ENCODE measurements at regions not wholly inside any gene's neighbourhood (a gene's known extent, or its start where the extent isn't known, plus 50 kb on each side); places are given as distances from the start of the nearest gene placed in this dataset.

- DNase-seq (ENCODE audit: low read depth in 2 of 2): no peak
Observed at GRCh38 chr2:220107380-220107791, 480.0 kb downstream of the SLC4A3 start.

- no peak for DNase-seq (ENCODE audit: low read depth in 2 of 2)
Observed at GRCh38 chr2:220114443-220114842, 487.0 kb downstream of the SLC4A3 start.

- no peak for DNase-seq (ENCODE audit: low read depth in 2 of 2)
Observed at GRCh38 chr2:220117025-220117424, 489.6 kb downstream of the SLC4A3 start.

- no peak for DNase-seq (ENCODE audit: low read depth in 2 of 2)
Observed at GRCh38 chr2:220120041-220120440, 492.6 kb downstream of the SLC4A3 start.

GRCh38 chr2:220123751-220124150 lies 496.3 kb downstream of the SLC4A3 start:
- DNase-seq (ENCODE audit: low read depth in 2 of 2): no peak

GRCh38 chr2:220125551-220125950 lies 498.1 kb downstream of the SLC4A3 start:
- DNase-seq (ENCODE audit: low read depth in 2 of 2): no peak

GRCh38 chr2:220127311-220127710 lies 499.9 kb downstream of the SLC4A3 start:
- DNase-seq (ENCODE audit: low read depth in 2 of 2): no peak

- DNase-seq (ENCODE audit: low read depth in 2 of 2): no peak
Observed at GRCh38 chr2:220127876-220128275, 500.4 kb downstream of the SLC4A3 start.

- DNase-seq (ENCODE audit: low read depth in 2 of 2): no peak
Observed at GRCh38 chr2:220129391-220129790, 502.0 kb downstream of the SLC4A3 start.

GRCh38 chr2:220134756-220135534 lies 507.5 kb downstream of the SLC4A3 start:
- no peak for DNase-seq (ENCODE audit: low read depth in 2 of 2)

GRCh38 chr2:220143336-220143735 lies 515.9 kb downstream of the SLC4A3 start:
- peak; percentile 42 to 52 for DNase-seq (ENCODE audit: low read depth in 2 of 2)

GRCh38 chr2:220144411-220144810 lies 517.0 kb downstream of the SLC4A3 start:
- DNase-seq (ENCODE audit: low read depth in 2 of 2): no peak

- peak in 1 of 2 experiments; percentile 15 for DNase-seq (ENCODE audit: low read depth in 2 of 2)
Observed at GRCh38 chr2:220147161-220148038, 520.0 kb downstream of the SLC4A3 start.

GRCh38 chr2:220148471-220149248 lies 521.2 kb downstream of the SLC4A3 start:
- DNase-seq (ENCODE audit: low read depth in 2 of 2): no peak

- DNase-seq (ENCODE audit: low read depth in 2 of 2): no peak
Observed at GRCh38 chr2:220151341-220151740, 523.9 kb downstream of the SLC4A3 start.

GRCh38 chr2:220152281-220152935 lies 525.0 kb downstream of the SLC4A3 start:
- no peak for DNase-seq (ENCODE audit: low read depth in 2 of 2)

- DNase-seq (ENCODE audit: low read depth in 2 of 2): no peak
Observed at GRCh38 chr2:220153118-220153517, 525.7 kb downstream of the SLC4A3 start.

GRCh38 chr2:220154304-220154703 lies 526.9 kb downstream of the SLC4A3 start:
- DNase-seq (ENCODE audit: low read depth in 2 of 2): no peak

GRCh38 chr2:220157312-220157711 lies 529.9 kb downstream of the SLC4A3 start:
- no peak for DNase-seq (ENCODE audit: low read depth in 2 of 2)

GRCh38 chr2:220159738-220160137 lies 532.3 kb downstream of the SLC4A3 start:
- DNase-seq (ENCODE audit: low read depth in 2 of 2): no peak

- DNase-seq (ENCODE audit: low read depth in 2 of 2): peak; percentile 37 to 42
Observed at GRCh38 chr2:220162320-220162719, 534.9 kb downstream of the SLC4A3 start.

All from fibroblast of skin of left quadriceps (primary cell).